Uterus (tissue), 2 donors: ENCODE measurements at regions not wholly inside any gene's neighbourhood (a gene's known extent, or its start where the extent isn't known, plus 50 kb on each side); places are given as distances from the start of the nearest gene placed in this dataset.

Experiments used
- CTCF ChIP-seq, 4 experiments: fragments of 200-600 bp in 2 of 4; fragments of 450-650 bp in 2 of 4; sonication (generic) in 2 of 4; IDR thresholded peaks; one replicate each; pipeline ENCODE4 v1.5.1; 2016 to 2019; ENCODE audit warnings: antibody characterized with exemption in 4 of 4, mild to moderate bottlenecking in 2 of 4, moderate library complexity in 1 of 4
- POLR2A ChIP-seq, 2 donors: fragments of 450-650 bp; IDR thresholded peaks; one replicate each; pipeline ENCODE4 v1.6.1; 2016; ENCODE audit warnings: antibody characterized with exemption in 2 of 2, mild to moderate bottlenecking in 1 of 2, moderate library complexity in 1 of 2

- no peak for TF ChIP-seq CTCF (IDR thresholded peaks at IDR 0.05)
- no peak for TF ChIP-seq POLR2A (IDR thresholded peaks at IDR 0.05)
Observed at GRCh38 chr13:23513455-23513854, 56.8 kb upstream of the TNFRSF19 start.
